SK-N-SH (cell line): ENCODE measurements at regions not wholly inside any gene's neighbourhood (a gene's known extent, or its start where the extent isn't known, plus 50 kb on each side); places are given as distances from the start of the nearest gene placed in this dataset.

ENCODE experiments used
- CTCF ChIA-PET: fragments of 300-600, 350-600 bp; formaldehyde crosslinking; extraction: SDS; loops from one replicate; lab custom pipeline; 2021; lab: Yijun Ruan, JAX
- POLR2A ChIA-PET: fragments of 350-600 bp; sonication (Branson Sonifier 250); formaldehyde crosslinking; extraction: SDS; loops from one replicate; lab custom pipeline; 2020; ENCODE audit warnings: antibody characterized with exemption, inconsistent platforms; lab: Yijun Ruan, JAX
- DNase-seq: peaks from one replicate; pipeline ENCODE4 v3.0.0; 2012
- H2AFZ ChIP-seq: fragments of 200-600 bp; sonication (generic); 2 replicates; pipeline ENCODE4 v1.8.1; 2016; ENCODE audit warnings: antibody characterized with exemption, mild to moderate bottlenecking, low read depth
- H3F3A ChIP-seq: fragments of 200-600 bp; sonication (generic); replicated peaks from 2 replicates; pipeline ENCODE3; 2016; ENCODE audit warnings: antibody characterized with exemption, mild to moderate bottlenecking; ENCODE audit not compliant: insufficient read depth
- H3K27ac ChIP-seq, 2 experiments: fragments of 200-500 bp in 1 of 2; fragments of 200-600 bp in 1 of 2; sonication (Bioruptor generic) in 1 of 2; sonication (generic), shearing (Covaris generic) in 1 of 2; 2 replicates each; pipeline versions ENCODE4 v1.5.1 to v1.6.1; 2014 to 2016; ENCODE audit warnings: low read depth in 2 of 2, inconsistent platforms in 1 of 2, low read length in 1 of 2, mild to moderate bottlenecking in 1 of 2, mixed read lengths in 1 of 2
- H3K27me3 ChIP-seq: fragments of 200-600 bp; sonication (generic), shearing (Covaris generic); 2 replicates; pipeline ENCODE4 v1.6.1; 2016; ENCODE audit warnings: mixed run types; ENCODE audit not compliant: insufficient read depth
- H3K36me3 ChIP-seq, 2 experiments: fragments of 200-500 bp in 1 of 2; fragments of 200-600 bp in 1 of 2; sonication (Bioruptor generic) in 1 of 2; sonication (generic) in 1 of 2; replicated peaks in 1 of 2; 2 replicates each; pipeline versions ENCODE3 to v1.5.1; 2014 to 2016; ENCODE audit warnings: low read length in 1 of 2, mild to moderate bottlenecking in 1 of 2; ENCODE audit not compliant: insufficient read depth in 2 of 2, control insufficient read depth in 1 of 2
- H3K4me1 ChIP-seq, 2 experiments: fragments of 200-500 bp in 1 of 2; fragments of 200-600 bp in 1 of 2; sonication (Bioruptor generic) in 1 of 2; sonication (generic), shearing (Covaris generic) in 1 of 2; 2 replicates each; pipeline versions ENCODE4 v1.5.1 to v1.6.1; 2014 to 2016; ENCODE audit warnings: low read depth in 1 of 2, low read length in 1 of 2, mixed run types in 1 of 2; ENCODE audit not compliant: insufficient read depth in 2 of 2, control insufficient read depth in 1 of 2
- H3K4me2 ChIP-seq: fragments of 200-600 bp; sonication (generic), shearing (Covaris generic); 2 replicates; pipeline ENCODE4 v1.6.1; 2017; ENCODE audit warnings: mixed run types
- H3K4me3 ChIP-seq, 2 experiments: fragments of 200-500 bp in 1 of 2; fragments of 200-600 bp in 1 of 2; sonication (Bioruptor generic) in 1 of 2; sonication (generic), shearing (Covaris generic) in 1 of 2; 2 replicates each; pipeline versions ENCODE4 v1.5.1 to v1.8.1; 2014 to 2016; ENCODE audit warnings: low read depth in 2 of 2, inconsistent platforms in 1 of 2, low read length in 1 of 2, mild to moderate bottlenecking in 1 of 2, mixed read lengths in 1 of 2, moderate library complexity in 1 of 2
- H3K79me2 ChIP-seq: fragments of 200-600 bp; sonication (generic); 2 replicates; pipeline ENCODE4 v1.8.1; 2017; ENCODE audit warnings: mild to moderate bottlenecking; ENCODE audit not compliant: insufficient read depth
- H3K9ac ChIP-seq: fragments of 200-600 bp; sonication (generic); 2 replicates; pipeline ENCODE4 v1.6.1; 2017; ENCODE audit warnings: mixed run types
- H3K9me2 ChIP-seq: fragments of 200-600 bp; sonication (generic); 2 replicates; pipeline ENCODE4 v1.6.1; 2017; ENCODE audit warnings: mixed run types
- H3K9me3 ChIP-seq: fragments of 200-600 bp; sonication (generic); 2 replicates; pipeline ENCODE4 v1.6.1; 2017; ENCODE audit warnings: mixed run types, mild to moderate bottlenecking, moderate library complexity
- H4K20me1 ChIP-seq: fragments of 200-600 bp; sonication (generic); 2 replicates; pipeline ENCODE4 v1.6.1; 2017; ENCODE audit warnings: mild to moderate bottlenecking, mixed run types; ENCODE audit not compliant: insufficient read depth
- CHD2 ChIP-seq: fragments of 150-350 bp; IDR thresholded peaks from 2 replicates; pipeline ENCODE4 v1.6.1; 2018; ENCODE audit warnings: low read length; ENCODE audit not compliant: partially characterized antibody
- FOSL2 ChIP-seq: IDR thresholded peaks from 2 replicates; pipeline ENCODE4 v1.4.0; 2012; ENCODE audit warnings: low read depth, mild to moderate bottlenecking, moderate library complexity, borderline replicate concordance
- FOXJ3 ChIP-seq: sonication (generic); formaldehyde crosslinking; IDR thresholded peaks from 2 replicates; pipeline ENCODE4 v1.5.1; 2020; ENCODE audit warnings: mild to moderate bottlenecking, missing genetic modification reagents
- FOXM1 ChIP-seq: IDR thresholded peaks from 2 replicates; pipeline ENCODE4 v1.4.0; 2012; ENCODE audit warnings: low read depth, mild to moderate bottlenecking
- NFIC ChIP-seq: IDR thresholded peaks from 2 replicates; pipeline ENCODE4 v1.4.0; 2012; ENCODE audit warnings: borderline replicate concordance
- NRF1 ChIP-seq: IDR thresholded peaks from 2 replicates; pipeline ENCODE4 v1.6.1; 2012; ENCODE audit warnings: low read depth, mild to moderate bottlenecking, low read length
- REST ChIP-seq: IDR thresholded peaks from 2 replicates; pipeline ENCODE4 v1.6.1; 2012; ENCODE audit warnings: mild to moderate bottlenecking, low read depth, low read length, moderate library complexity
- RFX5 ChIP-seq: IDR thresholded peaks from 2 replicates; pipeline ENCODE4 v1.6.1; 2012; ENCODE audit warnings: mild to moderate bottlenecking, improper control_type of control experiment, low read length
- RXRA ChIP-seq: IDR thresholded peaks from 2 replicates; pipeline ENCODE4 v1.4.0; 2012; ENCODE audit warnings: low read depth, mild to moderate bottlenecking, borderline replicate concordance
- SMC3 ChIP-seq: IDR thresholded peaks from 2 replicates; pipeline ENCODE4 v1.6.1; 2012; ENCODE audit warnings: low read depth, low read length, improper control_type of control experiment
- TAF1 ChIP-seq: IDR thresholded peaks from 2 replicates; pipeline ENCODE4 v1.6.1; 2012; ENCODE audit warnings: low read depth, mild to moderate bottlenecking, low read length, moderate library complexity, borderline replicate concordance
- TCF12 ChIP-seq: IDR thresholded peaks from 2 replicates; pipeline ENCODE4 v1.4.0; 2012
- YY1 ChIP-seq: IDR thresholded peaks from 2 replicates; pipeline ENCODE4 v1.4.0; 2012; ENCODE audit warnings: low read depth, mild to moderate bottlenecking
- WGBS: methylation state at CpG from one replicate; pipeline ENCODE4 v1.1.6; 2017; ENCODE audit warnings: low lambda C conversion rate; 5-methylcytosine and 5-hydroxymethylcytosine counted together
- TF ChIP-seq, protein P1 (sequence below): IDR thresholded peaks from 2 replicates; pipeline ENCODE4 v1.4.0; 2012; ENCODE audit warnings: low read depth, borderline replicate concordance
- TF ChIP-seq, protein P2 (sequence below): IDR thresholded peaks from 2 replicates; pipeline ENCODE4 v1.4.0; 2012; ENCODE audit warnings: low read depth
- TF ChIP-seq, protein P3 (sequence below): fragments of 200-600 bp; sonication (generic); IDR thresholded peaks from 2 replicates; pipeline ENCODE4 v1.6.1; 2017; ENCODE audit warnings: antibody characterized with exemption, mild to moderate bottlenecking, moderate library complexity
- TF ChIP-seq, protein P4 (sequence below): IDR thresholded peaks from 2 replicates; pipeline ENCODE4; 2012

GRCh38 chr2:43025709-43026295 is 200.6 kb downstream of the ZFP36L2 start:
- Histone ChIP-seq H3K79me2 (no peaks in the 10 kb centered on the region), H3K27me3 (no peaks in the 10 kb centered on the region), H3K9ac (no peak overlapping the region), H3K9me3 (no peaks in the 10 kb centered on the region), H3K4me2 (no peak overlapping the region), H3K9me2 (no peaks in the 10 kb centered on the region), H2AFZ (peak overlapping the region; percentile 27; the same call in 1 of the 2 replicates), H3K36me3 (no peaks in the 10 kb centered on the region), H3F3A (no peaks in the 10 kb centered on the region), H4K20me1 (no peaks in the 10 kb centered on the region), H3K27ac (peak overlapping the region in 1 of 2 experiments; percentile 52; a peak in 2 of 4 replicates), H3K4me3 (no peak overlapping the region), H3K4me1 (peaks cover 0 to 14% of the 10 kb centered on the region in 2 experiments; a peak in 1 of 4 replicates)
- no peak for DNase-seq
- POLR2A ChIA-PET: no interaction called here
- TF ChIP-seq NFIC: no peak
- no peak for TF ChIP-seq YY1
- no peak for TF ChIP-seq TAF1
- no peak for TF ChIP-seq FOSL2
- TF ChIP-seq, protein P1, sequence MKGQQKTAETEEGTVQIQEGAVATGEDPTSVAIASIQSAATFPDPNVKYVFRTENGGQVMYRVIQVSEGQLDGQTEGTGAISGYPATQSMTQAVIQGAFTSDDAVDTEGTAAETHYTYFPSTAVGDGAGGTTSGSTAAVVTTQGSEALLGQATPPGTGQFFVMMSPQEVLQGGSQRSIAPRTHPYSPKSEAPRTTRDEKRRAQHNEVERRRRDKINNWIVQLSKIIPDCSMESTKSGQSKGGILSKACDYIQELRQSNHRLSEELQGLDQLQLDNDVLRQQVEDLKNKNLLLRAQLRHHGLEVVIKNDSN: no peak
- no peak for TF ChIP-seq FOXJ3 (CRISPR knock-in tag)
- TF ChIP-seq, protein P2, sequence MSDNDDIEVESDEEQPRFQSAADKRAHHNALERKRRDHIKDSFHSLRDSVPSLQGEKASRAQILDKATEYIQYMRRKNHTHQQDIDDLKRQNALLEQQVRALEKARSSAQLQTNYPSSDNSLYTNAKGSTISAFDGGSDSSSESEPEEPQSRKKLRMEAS: no peak
- TF ChIP-seq SMC3: no peak
- TF ChIP-seq FOXM1: no peak
- TF ChIP-seq RXRA: no peak
- TF ChIP-seq, protein P3, sequence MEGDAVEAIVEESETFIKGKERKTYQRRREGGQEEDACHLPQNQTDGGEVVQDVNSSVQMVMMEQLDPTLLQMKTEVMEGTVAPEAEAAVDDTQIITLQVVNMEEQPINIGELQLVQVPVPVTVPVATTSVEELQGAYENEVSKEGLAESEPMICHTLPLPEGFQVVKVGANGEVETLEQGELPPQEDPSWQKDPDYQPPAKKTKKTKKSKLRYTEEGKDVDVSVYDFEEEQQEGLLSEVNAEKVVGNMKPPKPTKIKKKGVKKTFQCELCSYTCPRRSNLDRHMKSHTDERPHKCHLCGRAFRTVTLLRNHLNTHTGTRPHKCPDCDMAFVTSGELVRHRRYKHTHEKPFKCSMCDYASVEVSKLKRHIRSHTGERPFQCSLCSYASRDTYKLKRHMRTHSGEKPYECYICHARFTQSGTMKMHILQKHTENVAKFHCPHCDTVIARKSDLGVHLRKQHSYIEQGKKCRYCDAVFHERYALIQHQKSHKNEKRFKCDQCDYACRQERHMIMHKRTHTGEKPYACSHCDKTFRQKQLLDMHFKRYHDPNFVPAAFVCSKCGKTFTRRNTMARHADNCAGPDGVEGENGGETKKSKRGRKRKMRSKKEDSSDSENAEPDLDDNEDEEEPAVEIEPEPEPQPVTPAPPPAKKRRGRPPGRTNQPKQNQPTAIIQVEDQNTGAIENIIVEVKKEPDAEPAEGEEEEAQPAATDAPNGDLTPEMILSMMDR: no peak
- TF ChIP-seq, protein P4, sequence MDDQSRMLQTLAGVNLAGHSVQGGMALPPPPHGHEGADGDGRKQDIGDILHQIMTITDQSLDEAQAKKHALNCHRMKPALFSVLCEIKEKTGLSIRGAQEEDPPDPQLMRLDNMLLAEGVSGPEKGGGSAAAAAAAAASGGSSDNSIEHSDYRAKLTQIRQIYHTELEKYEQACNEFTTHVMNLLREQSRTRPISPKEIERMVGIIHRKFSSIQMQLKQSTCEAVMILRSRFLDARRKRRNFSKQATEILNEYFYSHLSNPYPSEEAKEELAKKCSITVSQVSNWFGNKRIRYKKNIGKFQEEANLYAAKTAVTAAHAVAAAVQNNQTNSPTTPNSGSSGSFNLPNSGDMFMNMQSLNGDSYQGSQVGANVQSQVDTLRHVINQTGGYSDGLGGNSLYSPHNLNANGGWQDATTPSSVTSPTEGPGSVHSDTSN: no peak
- TF ChIP-seq NRF1: no peak
- no peak for TF ChIP-seq CHD2
- TF ChIP-seq RFX5: no peak
- no peak for TF ChIP-seq REST
- TF ChIP-seq TCF12: no peak
- 96% methylated on average over 5 of the region's 5 CpGs for WGBS
- CTCF ChIA-PET: interaction anchor here (0.6 to 7.5 kb wide), 23 partner anchors 10 to 515 kb away, joined by 3 to 106 read pairs (median 4); partner anchors contain the start of gene ZFP36L2
